ENCODE measurements at regions not wholly inside any gene's neighbourhood (a gene's known extent, or its start where the extent isn't known, plus 50 kb on each side); places are given as distances from the start of the nearest gene placed in this dataset.

DNA sequence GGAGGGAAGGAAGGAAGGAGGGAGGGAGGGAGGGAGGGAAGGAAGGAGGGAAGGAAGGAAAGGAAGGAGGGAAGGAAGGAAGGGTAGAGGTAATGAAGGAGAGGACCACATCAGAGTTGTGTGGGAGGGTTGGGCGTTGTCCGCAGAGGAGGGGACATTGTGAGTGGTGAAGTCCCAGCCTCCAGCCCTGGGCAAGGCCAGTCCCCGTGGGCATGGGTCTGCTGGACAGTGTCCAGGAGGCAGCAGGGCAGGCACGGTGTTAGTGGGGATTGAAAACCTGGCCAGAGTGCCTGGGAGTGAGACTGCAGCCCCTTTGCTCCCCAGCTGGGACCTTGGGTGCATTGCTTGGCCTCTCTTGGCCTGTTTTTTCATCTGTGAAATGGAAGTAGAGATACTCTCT is 1462.3 kb downstream of the BRD1 start:
- TF ChIP-seq, protein P1, sequence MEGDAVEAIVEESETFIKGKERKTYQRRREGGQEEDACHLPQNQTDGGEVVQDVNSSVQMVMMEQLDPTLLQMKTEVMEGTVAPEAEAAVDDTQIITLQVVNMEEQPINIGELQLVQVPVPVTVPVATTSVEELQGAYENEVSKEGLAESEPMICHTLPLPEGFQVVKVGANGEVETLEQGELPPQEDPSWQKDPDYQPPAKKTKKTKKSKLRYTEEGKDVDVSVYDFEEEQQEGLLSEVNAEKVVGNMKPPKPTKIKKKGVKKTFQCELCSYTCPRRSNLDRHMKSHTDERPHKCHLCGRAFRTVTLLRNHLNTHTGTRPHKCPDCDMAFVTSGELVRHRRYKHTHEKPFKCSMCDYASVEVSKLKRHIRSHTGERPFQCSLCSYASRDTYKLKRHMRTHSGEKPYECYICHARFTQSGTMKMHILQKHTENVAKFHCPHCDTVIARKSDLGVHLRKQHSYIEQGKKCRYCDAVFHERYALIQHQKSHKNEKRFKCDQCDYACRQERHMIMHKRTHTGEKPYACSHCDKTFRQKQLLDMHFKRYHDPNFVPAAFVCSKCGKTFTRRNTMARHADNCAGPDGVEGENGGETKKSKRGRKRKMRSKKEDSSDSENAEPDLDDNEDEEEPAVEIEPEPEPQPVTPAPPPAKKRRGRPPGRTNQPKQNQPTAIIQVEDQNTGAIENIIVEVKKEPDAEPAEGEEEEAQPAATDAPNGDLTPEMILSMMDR (conservative IDR thresholded peaks at IDR 0.05; ENCODE audit: low read length): no peak
- TF ChIP-seq EZH2phosphoT487 (IDR thresholded peaks at IDR 0.05; ENCODE audit: borderline replicate concordance): no peak
